ENCODE measurements at regions not wholly inside any gene's neighbourhood (a gene's known extent, or its start where the extent isn't known, plus 50 kb on each side); places are given as distances from the start of the nearest gene placed in this dataset.
"Not testable (repeated sequence)": the region's sequence is repeated elsewhere in the genome, so short reads cannot be mapped to it uniquely, and the experiment has no call there.

DNA sequence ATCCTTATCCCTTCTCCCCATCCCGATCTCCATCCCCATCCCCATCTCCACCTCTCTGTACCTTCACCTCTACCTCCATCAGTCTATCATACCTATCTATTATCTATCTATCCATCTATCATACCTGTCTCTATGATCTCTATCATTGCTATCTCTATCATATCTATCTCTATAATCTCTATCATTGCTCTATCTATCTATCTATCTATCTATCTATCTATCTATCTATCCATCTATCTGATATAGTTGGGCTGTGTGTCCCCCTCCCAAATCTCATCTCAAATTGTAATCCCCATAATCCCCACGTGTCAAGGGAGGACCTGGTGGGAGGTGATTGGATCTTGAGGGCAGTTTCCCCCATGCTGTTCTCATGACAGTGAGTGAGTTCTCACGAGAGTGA is 97.9 kb upstream of the PAXBP1 start:
- Histone ChIP-seq H3F3A (ENCODE audit: control insufficient read depth, insufficient read depth) (no peaks in the 10 kb centered on the region), H3K9me3 (ENCODE audit: control insufficient read depth, insufficient read depth, low read length) (no peaks in the 10 kb centered on the region), H3K9me2 (replicated peaks; ENCODE audit: control insufficient read depth, low read length) (no peaks in the 10 kb centered on the region), H3K4me3 (ENCODE audit: low read length) (no peak overlapping the region), H3K27ac (ENCODE audit: low read depth, low read length) (no peak overlapping the region), H3K79me2 (ENCODE audit: control insufficient read depth, low read length) (no peaks in the 10 kb centered on the region), H3K4me1 (ENCODE audit: control insufficient read depth, low read length) (no peaks in the 10 kb centered on the region), H3K27me3 (ENCODE audit: control insufficient read depth, low read length) (no peaks in the 10 kb centered on the region), H4K20me1 (ENCODE audit: control insufficient read depth, insufficient read depth, low read depth, low read length) (no peaks in the 10 kb centered on the region), H3K4me2 (ENCODE audit: low read length) (no peak overlapping the region), H3K36me3 (ENCODE audit: control insufficient read depth, low read length) (no peaks in the 10 kb centered on the region)
- no peak for TF ChIP-seq EZH2phosphoT487 (IDR thresholded peaks at IDR 0.05; ENCODE audit: borderline replicate concordance, low read length)
- TF ChIP-seq, protein P1, sequence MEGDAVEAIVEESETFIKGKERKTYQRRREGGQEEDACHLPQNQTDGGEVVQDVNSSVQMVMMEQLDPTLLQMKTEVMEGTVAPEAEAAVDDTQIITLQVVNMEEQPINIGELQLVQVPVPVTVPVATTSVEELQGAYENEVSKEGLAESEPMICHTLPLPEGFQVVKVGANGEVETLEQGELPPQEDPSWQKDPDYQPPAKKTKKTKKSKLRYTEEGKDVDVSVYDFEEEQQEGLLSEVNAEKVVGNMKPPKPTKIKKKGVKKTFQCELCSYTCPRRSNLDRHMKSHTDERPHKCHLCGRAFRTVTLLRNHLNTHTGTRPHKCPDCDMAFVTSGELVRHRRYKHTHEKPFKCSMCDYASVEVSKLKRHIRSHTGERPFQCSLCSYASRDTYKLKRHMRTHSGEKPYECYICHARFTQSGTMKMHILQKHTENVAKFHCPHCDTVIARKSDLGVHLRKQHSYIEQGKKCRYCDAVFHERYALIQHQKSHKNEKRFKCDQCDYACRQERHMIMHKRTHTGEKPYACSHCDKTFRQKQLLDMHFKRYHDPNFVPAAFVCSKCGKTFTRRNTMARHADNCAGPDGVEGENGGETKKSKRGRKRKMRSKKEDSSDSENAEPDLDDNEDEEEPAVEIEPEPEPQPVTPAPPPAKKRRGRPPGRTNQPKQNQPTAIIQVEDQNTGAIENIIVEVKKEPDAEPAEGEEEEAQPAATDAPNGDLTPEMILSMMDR (IDR thresholded peaks at IDR 0.05; ENCODE audit: low read depth, low read length, poor library complexity, severe bottlenecking), result no peak

DNA sequence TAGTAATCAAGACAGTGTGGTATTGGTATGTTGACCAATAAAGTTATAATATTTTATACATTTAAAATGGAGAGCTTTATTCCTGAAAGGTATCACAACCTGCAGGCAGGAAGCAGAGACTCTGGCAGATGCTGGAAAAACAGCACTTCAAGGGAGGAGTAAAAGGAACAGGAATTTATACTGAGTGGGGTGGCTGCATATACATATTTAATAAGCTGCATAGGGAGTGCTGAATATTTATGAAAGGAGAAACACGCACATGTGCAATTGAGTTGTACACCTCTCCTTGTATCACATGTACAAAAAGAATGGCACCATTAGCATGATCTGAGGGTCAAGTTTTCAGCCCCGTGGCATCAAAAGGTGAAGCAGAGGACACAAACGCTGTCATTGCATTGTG is 104.9 kb upstream of the PAXBP1 start:
- Histone ChIP-seq H3K9me2 (replicated peaks; ENCODE audit: control insufficient read depth, low read length) (no peaks in the 10 kb centered on the region), H3K9me3 (ENCODE audit: control insufficient read depth, insufficient read depth, low read length) (no peaks in the 10 kb centered on the region), H3F3A (ENCODE audit: control insufficient read depth, insufficient read depth) (no peaks in the 10 kb centered on the region), H3K27ac (ENCODE audit: low read depth, low read length) (no peak overlapping the region), H4K20me1 (ENCODE audit: control insufficient read depth, insufficient read depth, low read depth, low read length) (no peaks in the 10 kb centered on the region), H3K4me2 (ENCODE audit: low read length) (no peak overlapping the region), H3K36me3 (ENCODE audit: control insufficient read depth, low read length) (no peaks in the 10 kb centered on the region), H3K79me2 (ENCODE audit: control insufficient read depth, low read length) (no peaks in the 10 kb centered on the region), H3K4me1 (ENCODE audit: control insufficient read depth, low read length) (no peaks in the 10 kb centered on the region), H3K4me3 (ENCODE audit: low read length) (no peak overlapping the region), H3K27me3 (ENCODE audit: control insufficient read depth, low read length) (peaks cover 8% of the 10 kb centered on the region; the same call in 1 of the 2 replicates)
- no peak for TF ChIP-seq EZH2phosphoT487 (IDR thresholded peaks at IDR 0.05; ENCODE audit: borderline replicate concordance, low read length)
- TF ChIP-seq, protein P1 (IDR thresholded peaks at IDR 0.05; ENCODE audit: low read depth, low read length, poor library complexity, severe bottlenecking), result no peak

DNA sequence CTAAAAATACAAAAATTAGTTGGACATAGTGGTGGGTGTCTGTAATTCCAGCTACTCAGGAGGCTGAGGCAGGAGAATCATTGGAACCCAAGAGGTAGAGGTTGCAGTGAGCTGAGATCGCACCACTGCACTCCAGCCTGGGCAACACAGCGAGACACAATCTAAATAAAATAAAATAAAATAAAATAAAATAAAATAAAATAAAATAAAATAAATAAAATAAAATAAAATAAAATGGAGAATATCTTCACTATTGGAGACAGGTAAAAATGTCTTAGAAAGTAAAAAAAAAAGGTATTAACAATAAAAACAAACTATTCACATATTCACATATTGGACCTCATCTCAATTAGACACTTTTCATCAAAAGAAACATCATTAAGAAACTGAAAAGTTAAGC is 106.3 kb upstream of the PAXBP1 start:
- H4K20me1 ChIP-seq (ENCODE audit: control insufficient read depth, insufficient read depth, low read depth, low read length); H3K4me1 ChIP-seq (ENCODE audit: control insufficient read depth, low read length); H3K4me2 ChIP-seq (ENCODE audit: low read length); H3K36me3 ChIP-seq (ENCODE audit: control insufficient read depth, low read length); H3K79me2 ChIP-seq (ENCODE audit: control insufficient read depth, low read length); H3F3A ChIP-seq (ENCODE audit: control insufficient read depth, insufficient read depth); H3K4me3 ChIP-seq (ENCODE audit: low read length); H3K9me3 ChIP-seq (ENCODE audit: control insufficient read depth, insufficient read depth, low read length); H3K9me2 ChIP-seq (replicated peaks; ENCODE audit: control insufficient read depth, low read length); H3K27ac ChIP-seq (ENCODE audit: low read depth, low read length); H3K27me3 ChIP-seq (ENCODE audit: control insufficient read depth, low read length): not testable (repeated sequence)

DNA sequence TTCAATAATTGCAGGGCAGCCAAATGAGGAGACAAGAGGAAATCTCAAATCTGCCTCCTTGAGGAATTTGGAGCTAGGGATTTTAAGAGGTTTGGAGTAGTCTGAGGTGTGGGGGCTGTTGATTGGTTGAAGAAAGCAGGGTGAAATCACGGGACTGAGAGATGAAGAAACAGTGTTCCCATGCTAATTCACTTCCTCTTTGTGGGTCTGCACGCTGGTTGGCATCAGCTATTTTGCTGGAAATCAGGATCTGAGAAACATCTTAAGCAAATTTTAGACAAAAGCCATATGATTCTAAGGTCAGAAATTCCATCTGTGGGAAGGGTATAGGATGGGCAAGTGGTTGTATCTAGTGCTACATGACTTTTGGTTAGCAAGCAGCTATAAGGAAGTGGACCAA is 107.1 kb upstream of the PAXBP1 start:
- Histone ChIP-seq H3F3A (ENCODE audit: control insufficient read depth, insufficient read depth) (no peaks in the 10 kb centered on the region), H3K4me1 (ENCODE audit: control insufficient read depth, low read length) (no peaks in the 10 kb centered on the region), H3K27ac (ENCODE audit: low read depth, low read length) (no peak overlapping the region), H3K4me2 (ENCODE audit: low read length) (no peak overlapping the region), H3K9me3 (ENCODE audit: control insufficient read depth, insufficient read depth, low read length) (no peaks in the 10 kb centered on the region), H3K4me3 (ENCODE audit: low read length) (no peak overlapping the region), H3K27me3 (ENCODE audit: control insufficient read depth, low read length) (peaks cover 9% of the 10 kb centered on the region; the same call in 1 of the 2 replicates), H4K20me1 (ENCODE audit: control insufficient read depth, insufficient read depth, low read depth, low read length) (no peaks in the 10 kb centered on the region), H3K79me2 (ENCODE audit: control insufficient read depth, low read length) (no peaks in the 10 kb centered on the region), H3K36me3 (ENCODE audit: control insufficient read depth, low read length) (no peaks in the 10 kb centered on the region), H3K9me2 (replicated peaks; ENCODE audit: control insufficient read depth, low read length) (no peaks in the 10 kb centered on the region)
- TF ChIP-seq, protein P1 (IDR thresholded peaks at IDR 0.05; ENCODE audit: low read depth, low read length, poor library complexity, severe bottlenecking), result no peak
- TF ChIP-seq EZH2phosphoT487 (IDR thresholded peaks at IDR 0.05; ENCODE audit: borderline replicate concordance, low read length), result no peak

Measured in DOHH2 (cell line).